ENCODE measurements at regions not wholly inside any gene's neighbourhood (a gene's known extent, or its start where the extent isn't known, plus 50 kb on each side); places are given as distances from the start of the nearest gene placed in this dataset.

DNA sequence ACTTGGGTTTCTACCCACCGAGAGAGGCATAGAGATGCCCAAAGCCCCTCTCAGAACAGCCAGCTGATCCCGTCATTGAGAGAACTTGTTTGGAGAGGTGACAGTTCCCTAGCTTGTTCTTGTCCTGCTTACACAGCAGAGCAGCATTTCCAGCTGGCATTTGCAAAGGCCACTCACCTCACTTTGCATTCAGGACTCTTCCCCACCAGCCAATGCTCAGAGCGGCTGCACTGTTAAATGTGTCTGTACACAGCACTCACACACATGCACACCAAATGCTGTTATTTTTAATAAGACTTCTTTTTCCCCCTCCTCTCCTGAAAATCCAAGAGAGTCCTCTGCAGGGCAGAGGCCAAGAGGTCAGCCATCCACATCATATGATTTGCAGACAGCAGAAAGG lies 104.6 kb upstream of the SLC14A2 start:
- TF ChIP-seq, protein P1, sequence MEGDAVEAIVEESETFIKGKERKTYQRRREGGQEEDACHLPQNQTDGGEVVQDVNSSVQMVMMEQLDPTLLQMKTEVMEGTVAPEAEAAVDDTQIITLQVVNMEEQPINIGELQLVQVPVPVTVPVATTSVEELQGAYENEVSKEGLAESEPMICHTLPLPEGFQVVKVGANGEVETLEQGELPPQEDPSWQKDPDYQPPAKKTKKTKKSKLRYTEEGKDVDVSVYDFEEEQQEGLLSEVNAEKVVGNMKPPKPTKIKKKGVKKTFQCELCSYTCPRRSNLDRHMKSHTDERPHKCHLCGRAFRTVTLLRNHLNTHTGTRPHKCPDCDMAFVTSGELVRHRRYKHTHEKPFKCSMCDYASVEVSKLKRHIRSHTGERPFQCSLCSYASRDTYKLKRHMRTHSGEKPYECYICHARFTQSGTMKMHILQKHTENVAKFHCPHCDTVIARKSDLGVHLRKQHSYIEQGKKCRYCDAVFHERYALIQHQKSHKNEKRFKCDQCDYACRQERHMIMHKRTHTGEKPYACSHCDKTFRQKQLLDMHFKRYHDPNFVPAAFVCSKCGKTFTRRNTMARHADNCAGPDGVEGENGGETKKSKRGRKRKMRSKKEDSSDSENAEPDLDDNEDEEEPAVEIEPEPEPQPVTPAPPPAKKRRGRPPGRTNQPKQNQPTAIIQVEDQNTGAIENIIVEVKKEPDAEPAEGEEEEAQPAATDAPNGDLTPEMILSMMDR (conservative IDR thresholded peaks at IDR 0.05; ENCODE audit: low read depth, low read length), result no peak
- no peak for TF ChIP-seq EZH2 (IDR thresholded peaks at IDR 0.05; ENCODE audit: borderline replicate concordance, low read depth, low read length, poor library complexity, severe bottlenecking)

All from A673 (cell line).